ENCODE measurements at regions not wholly inside any gene's neighbourhood (a gene's known extent, or its start where the extent isn't known, plus 50 kb on each side); places are given as distances from the start of the nearest gene placed in this dataset.

DNA sequence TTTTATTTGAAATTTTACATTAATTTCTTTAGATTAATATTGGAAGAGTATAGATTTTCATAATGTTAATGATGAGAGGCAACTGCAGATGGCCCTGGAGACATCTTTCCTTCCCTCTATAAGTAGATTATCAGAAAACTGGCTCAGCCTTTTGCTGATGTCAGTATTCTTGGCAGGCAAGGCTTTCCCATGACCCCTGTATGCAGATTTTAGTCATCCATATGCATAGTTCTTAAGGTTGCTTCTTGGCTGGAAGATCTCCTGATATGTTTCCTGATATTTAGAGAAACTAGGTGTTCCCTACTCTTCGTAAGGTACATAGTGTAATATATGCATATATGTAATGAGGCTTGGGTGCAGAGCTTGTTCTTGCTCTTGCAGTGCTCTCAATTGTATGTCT lies 911.4 kb downstream of the EPHA3 start:
- H3K4me3 ChIP-seq (replicated peaks; ENCODE audit: insufficient read depth, low read length): no peak overlapping the region
- H3K27ac ChIP-seq (replicated peaks): no peak overlapping the region
- TF ChIP-seq POLR2AphosphoS5 (IDR thresholded peaks at IDR 0.05; ENCODE audit: low read depth): no peak
- TF ChIP-seq, protein P1, sequence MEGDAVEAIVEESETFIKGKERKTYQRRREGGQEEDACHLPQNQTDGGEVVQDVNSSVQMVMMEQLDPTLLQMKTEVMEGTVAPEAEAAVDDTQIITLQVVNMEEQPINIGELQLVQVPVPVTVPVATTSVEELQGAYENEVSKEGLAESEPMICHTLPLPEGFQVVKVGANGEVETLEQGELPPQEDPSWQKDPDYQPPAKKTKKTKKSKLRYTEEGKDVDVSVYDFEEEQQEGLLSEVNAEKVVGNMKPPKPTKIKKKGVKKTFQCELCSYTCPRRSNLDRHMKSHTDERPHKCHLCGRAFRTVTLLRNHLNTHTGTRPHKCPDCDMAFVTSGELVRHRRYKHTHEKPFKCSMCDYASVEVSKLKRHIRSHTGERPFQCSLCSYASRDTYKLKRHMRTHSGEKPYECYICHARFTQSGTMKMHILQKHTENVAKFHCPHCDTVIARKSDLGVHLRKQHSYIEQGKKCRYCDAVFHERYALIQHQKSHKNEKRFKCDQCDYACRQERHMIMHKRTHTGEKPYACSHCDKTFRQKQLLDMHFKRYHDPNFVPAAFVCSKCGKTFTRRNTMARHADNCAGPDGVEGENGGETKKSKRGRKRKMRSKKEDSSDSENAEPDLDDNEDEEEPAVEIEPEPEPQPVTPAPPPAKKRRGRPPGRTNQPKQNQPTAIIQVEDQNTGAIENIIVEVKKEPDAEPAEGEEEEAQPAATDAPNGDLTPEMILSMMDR (IDR thresholded peaks at IDR 0.05; ENCODE audit: insufficient read depth, low read length): no peak
- TF ChIP-seq GABPA (IDR thresholded peaks at IDR 0.05; ENCODE audit: low read depth): no peak
- TF ChIP-seq SPI1 (IDR thresholded peaks at IDR 0.05; ENCODE audit: borderline replicate concordance, low read depth): no peak
- TF ChIP-seq, protein P2, sequence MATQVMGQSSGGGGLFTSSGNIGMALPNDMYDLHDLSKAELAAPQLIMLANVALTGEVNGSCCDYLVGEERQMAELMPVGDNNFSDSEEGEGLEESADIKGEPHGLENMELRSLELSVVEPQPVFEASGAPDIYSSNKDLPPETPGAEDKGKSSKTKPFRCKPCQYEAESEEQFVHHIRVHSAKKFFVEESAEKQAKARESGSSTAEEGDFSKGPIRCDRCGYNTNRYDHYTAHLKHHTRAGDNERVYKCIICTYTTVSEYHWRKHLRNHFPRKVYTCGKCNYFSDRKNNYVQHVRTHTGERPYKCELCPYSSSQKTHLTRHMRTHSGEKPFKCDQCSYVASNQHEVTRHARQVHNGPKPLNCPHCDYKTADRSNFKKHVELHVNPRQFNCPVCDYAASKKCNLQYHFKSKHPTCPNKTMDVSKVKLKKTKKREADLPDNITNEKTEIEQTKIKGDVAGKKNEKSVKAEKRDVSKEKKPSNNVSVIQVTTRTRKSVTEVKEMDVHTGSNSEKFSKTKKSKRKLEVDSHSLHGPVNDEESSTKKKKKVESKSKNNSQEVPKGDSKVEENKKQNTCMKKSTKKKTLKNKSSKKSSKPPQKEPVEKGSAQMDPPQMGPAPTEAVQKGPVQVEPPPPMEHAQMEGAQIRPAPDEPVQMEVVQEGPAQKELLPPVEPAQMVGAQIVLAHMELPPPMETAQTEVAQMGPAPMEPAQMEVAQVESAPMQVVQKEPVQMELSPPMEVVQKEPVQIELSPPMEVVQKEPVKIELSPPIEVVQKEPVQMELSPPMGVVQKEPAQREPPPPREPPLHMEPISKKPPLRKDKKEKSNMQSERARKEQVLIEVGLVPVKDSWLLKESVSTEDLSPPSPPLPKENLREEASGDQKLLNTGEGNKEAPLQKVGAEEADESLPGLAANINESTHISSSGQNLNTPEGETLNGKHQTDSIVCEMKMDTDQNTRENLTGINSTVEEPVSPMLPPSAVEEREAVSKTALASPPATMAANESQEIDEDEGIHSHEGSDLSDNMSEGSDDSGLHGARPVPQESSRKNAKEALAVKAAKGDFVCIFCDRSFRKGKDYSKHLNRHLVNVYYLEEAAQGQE (IDR thresholded peaks at IDR 0.05; ENCODE audit: insufficient replicate concordance, low read depth): no peak
- H3K27me3 ChIP-seq (ENCODE audit: insufficient read depth, poor library complexity, severe bottlenecking): no peaks in the 10 kb centered on the region
- no peak for DNase-seq (ENCODE audit: low read depth in 1 of 2, low spot score in 1 of 2)

DNA sequence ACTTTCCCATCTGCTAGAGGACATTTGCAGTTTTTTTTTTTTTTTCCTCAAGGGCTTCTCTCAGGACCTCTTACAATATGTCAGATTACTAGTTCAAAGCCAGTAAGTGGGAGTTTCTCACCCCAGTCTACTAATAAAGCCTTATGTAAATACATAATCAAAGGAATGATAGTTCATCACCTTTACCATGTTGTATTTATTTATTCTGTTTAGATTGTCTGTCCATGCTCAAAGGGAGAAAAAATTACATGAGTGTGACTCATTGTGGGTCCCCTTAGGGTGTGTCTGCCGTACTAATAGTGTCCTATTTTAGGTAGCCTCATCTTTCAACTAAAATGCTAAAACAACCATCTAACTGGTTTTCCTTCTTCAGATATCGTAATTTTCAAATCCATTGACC lies 917.6 kb downstream of the EPHA3 start:
- no peak overlapping the region for H3K4me3 ChIP-seq (replicated peaks; ENCODE audit: insufficient read depth, low read length)
- TF ChIP-seq POLR2AphosphoS5 (IDR thresholded peaks at IDR 0.05; ENCODE audit: low read depth) (no peak), GABPA (IDR thresholded peaks at IDR 0.05; ENCODE audit: low read depth) (no peak), SPI1 (IDR thresholded peaks at IDR 0.05; ENCODE audit: borderline replicate concordance, low read depth) (no peak)
- TF ChIP-seq, protein P2 (IDR thresholded peaks at IDR 0.05; ENCODE audit: insufficient replicate concordance, low read depth): no peak
- TF ChIP-seq, protein P1 (IDR thresholded peaks at IDR 0.05; ENCODE audit: insufficient read depth, low read length): no peak
- no peak overlapping the region for H3K27ac ChIP-seq (replicated peaks)
- DNase-seq (ENCODE audit: low read depth in 1 of 2, low spot score in 1 of 2): no peak
- H3K27me3 ChIP-seq (ENCODE audit: insufficient read depth, poor library complexity, severe bottlenecking): no peaks in the 10 kb centered on the region

DNA sequence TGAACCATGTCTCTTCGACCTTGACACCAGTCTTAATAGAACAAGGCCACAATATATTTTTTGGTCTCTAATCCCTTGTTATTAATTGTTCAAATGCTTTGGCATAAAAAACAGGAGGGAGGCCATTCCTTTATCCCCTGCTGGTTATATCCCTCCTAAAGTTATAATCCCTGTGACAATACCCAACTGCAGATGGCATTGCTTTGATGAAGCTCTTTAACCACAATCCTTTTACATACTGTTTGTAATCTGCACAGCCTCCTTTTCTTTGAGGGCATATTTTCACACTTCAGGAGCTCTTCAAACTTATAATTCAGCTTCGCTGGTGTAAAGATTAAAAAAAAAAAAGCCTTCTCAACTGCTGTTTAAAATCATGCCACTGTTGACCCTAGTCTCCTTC lies 919.0 kb downstream of the EPHA3 start:
- H3K4me3 ChIP-seq (replicated peaks; ENCODE audit: insufficient read depth, low read length): no peak overlapping the region
- DNase-seq (ENCODE audit: low read depth in 1 of 2, low spot score in 1 of 2): no peak
- no peak for TF ChIP-seq GABPA (IDR thresholded peaks at IDR 0.05; ENCODE audit: low read depth)
- TF ChIP-seq, protein P2 (IDR thresholded peaks at IDR 0.05; ENCODE audit: insufficient replicate concordance, low read depth): no peak
- TF ChIP-seq, protein P1 (IDR thresholded peaks at IDR 0.05; ENCODE audit: insufficient read depth, low read length): no peak
- no peak for TF ChIP-seq SPI1 (IDR thresholded peaks at IDR 0.05; ENCODE audit: borderline replicate concordance, low read depth)
- no peak for TF ChIP-seq POLR2AphosphoS5 (IDR thresholded peaks at IDR 0.05; ENCODE audit: low read depth)
- H3K27ac ChIP-seq (replicated peaks): no peak overlapping the region
- no peaks in the 10 kb centered on the region for H3K27me3 ChIP-seq (ENCODE audit: insufficient read depth, poor library complexity, severe bottlenecking)
